ENCODE measurements at regions not wholly inside any gene's neighbourhood (a gene's known extent, or its start where the extent isn't known, plus 50 kb on each side); places are given as distances from the start of the nearest gene placed in this dataset.

DNA sequence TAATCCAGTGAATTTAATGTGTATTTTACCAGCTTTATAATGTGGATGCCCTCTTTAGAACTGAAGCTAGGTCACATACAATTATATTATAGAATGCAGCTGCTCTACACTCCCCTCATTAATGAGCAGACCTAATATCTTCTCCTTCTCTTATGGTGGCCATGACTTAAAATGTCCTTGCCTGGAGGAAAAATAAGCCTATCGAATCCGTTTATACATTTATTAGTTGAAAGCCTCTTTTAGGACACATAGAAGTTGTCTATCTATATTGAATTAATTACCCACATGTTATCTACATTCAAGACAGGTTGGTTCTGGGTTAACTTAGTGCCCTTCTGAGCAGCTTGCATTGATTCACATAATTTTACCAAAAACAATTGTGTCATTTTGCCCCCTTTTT lies 1716.8 kb downstream of the HACE1 start:
- TF ChIP-seq CTCF (IDR thresholded peaks at IDR 0.05; ENCODE audit: low read length): no peak
- TF ChIP-seq EZH2 (IDR thresholded peaks at IDR 0.05; ENCODE audit: borderline replicate concordance, low read length): no peak

Measured in OCI-LY1 (cell line).